Thoracic aorta (tissue), 2 donors: ENCODE measurements at regions not wholly inside any gene's neighbourhood (a gene's known extent, or its start where the extent isn't known, plus 50 kb on each side); places are given as distances from the start of the nearest gene placed in this dataset.

Source experiments
- ATAC-seq: fragments of 150-250 bp; one replicate; pipeline ENCODE4 v1.8.0; 2017; ENCODE audit warnings: low read depth; ENCODE audit not compliant: insufficient number of reproducible peaks, low FRiP score
- DNase-seq: peaks from one replicate; pipeline ENCODE4 v3.0.0-alpha.2; 2020; ENCODE audit warnings: low spot score
- H3K27ac ChIP-seq, 2 donors: fragments of 200-600 bp; sonication (generic); 1 replicate in 1 of 2; 2 replicates in 1 of 2; pipeline ENCODE4 v1.5.1; 2016; ENCODE audit warnings: mild to moderate bottlenecking in 2 of 2, moderate library complexity in 2 of 2
- H3K27me3 ChIP-seq: fragments of 200-600 bp; sonication (generic); replicated peaks from 2 replicates; pipeline ENCODE4 v1.6.0; 2016; ENCODE audit warnings: mild to moderate bottlenecking; ENCODE audit not compliant: insufficient read depth
- H3K36me3 ChIP-seq: fragments of 200-600 bp; sonication (generic); one replicate; pipeline ENCODE4 v1.5.1; 2016
- H3K4me1 ChIP-seq, 2 donors: fragments of 200-600 bp; sonication (generic); 1 replicate in 1 of 2; 2 replicates in 1 of 2; pipeline versions ENCODE4 v1.5.1 to v1.6.0; 2016; ENCODE audit warnings: low read depth in 2 of 2, mild to moderate bottlenecking in 1 of 2; ENCODE audit not compliant: control insufficient read depth in 1 of 2
- H3K4me3 ChIP-seq: fragments of 200-600 bp; sonication (generic); 2 replicates; pipeline ENCODE4 v1.5.1; 2016; ENCODE audit warnings: mild to moderate bottlenecking
- H3K9me3 ChIP-seq: fragments of 200-600 bp; sonication (generic); 2 replicates; pipeline ENCODE4 v1.5.1; 2016
- CTCF ChIP-seq: fragments of 200-600 bp; sonication (generic); IDR thresholded peaks from one replicate; pipeline ENCODE4 v1.5.1; 2019; ENCODE audit warnings: antibody characterized with exemption

DNA sequence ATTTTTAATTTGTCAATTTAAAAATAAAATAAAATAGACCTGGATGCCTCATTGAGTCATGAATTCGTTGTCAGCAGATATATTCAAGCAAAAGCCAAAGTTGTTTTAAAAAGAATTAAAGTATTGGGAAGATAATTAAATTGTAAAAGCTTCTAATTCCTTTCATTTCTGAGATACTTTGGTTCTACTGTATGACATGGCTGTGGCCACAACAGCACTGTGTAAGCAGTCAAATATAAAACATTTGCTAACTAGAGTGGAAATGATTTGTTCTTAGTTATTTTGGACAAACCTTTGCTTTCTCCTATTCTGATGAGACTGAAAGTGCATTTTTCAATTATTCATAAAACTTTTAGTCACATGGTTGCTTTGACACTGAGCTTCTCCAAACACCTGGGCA is 143.6 kb upstream of the FAM13C start:
- DNase-seq (no peak), ATAC-seq (no peak)
- Histone ChIP-seq H3K4me3 (no peak overlapping the region), H3K27ac (no peak overlapping the region), H3K27me3 (no peaks in the 10 kb centered on the region), H3K36me3 (no peaks in the 10 kb centered on the region), H3K4me1 (no peaks in the 10 kb centered on the region), H3K9me3 (no peaks in the 10 kb centered on the region)
- no peak for TF ChIP-seq CTCF

GRCh38 chr10:59499460-59499859 is 137.1 kb upstream of the FAM13C start:
- no peak for ATAC-seq
- Histone ChIP-seq H3K4me3 (no peak overlapping the region), H3K36me3 (no peaks in the 10 kb centered on the region), H3K27me3 (no peaks in the 10 kb centered on the region), H3K9me3 (peaks cover 9% of the 10 kb centered on the region), H3K27ac (no peak overlapping the region), H3K4me1 (no peaks in the 10 kb centered on the region)
- TF ChIP-seq CTCF: no peak
- no peak for DNase-seq

DNA sequence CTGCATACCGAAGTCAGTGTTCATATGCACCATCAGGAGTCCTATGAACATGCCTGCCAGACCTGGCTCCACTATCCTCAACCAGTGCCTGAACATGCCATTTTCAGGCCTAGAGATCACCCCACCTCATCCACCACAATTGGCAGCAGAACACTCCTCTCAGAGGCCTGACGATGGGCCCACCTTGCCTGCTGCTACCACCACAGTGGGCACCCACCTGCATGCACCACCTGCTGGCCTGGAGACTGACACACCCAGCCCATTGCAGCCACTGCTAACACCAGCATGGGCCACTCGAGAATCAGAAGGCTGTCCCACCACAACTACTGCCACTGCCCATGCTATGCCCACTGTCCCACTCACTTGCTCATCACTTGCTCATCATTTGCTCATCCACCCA is 130.7 kb upstream of the FAM13C start:
- Histone ChIP-seq H3K27ac (no peak overlapping the region), H3K4me1 (no peaks in the 10 kb centered on the region), H3K9me3 (peaks cover 9% of the 10 kb centered on the region), H3K27me3 (no peaks in the 10 kb centered on the region), H3K4me3 (no peak overlapping the region), H3K36me3 (no peaks in the 10 kb centered on the region)
- DNase-seq: no peak
- no peak for TF ChIP-seq CTCF
- no peak for ATAC-seq

GRCh38 chr10:59479426-59479825 is 117.1 kb upstream of the FAM13C start:
- Histone ChIP-seq H3K27me3 (no peaks in the 10 kb centered on the region), H3K27ac (no peak overlapping the region), H3K4me1 (no peaks in the 10 kb centered on the region), H3K4me3 (no peak overlapping the region), H3K9me3 (no peaks in the 10 kb centered on the region), H3K36me3 (no peaks in the 10 kb centered on the region)
- no peak for ATAC-seq
- no peak for DNase-seq
- TF ChIP-seq CTCF: no peak

- Histone ChIP-seq H3K4me1 (no peaks in the 10 kb centered on the region), H3K27ac (no peak overlapping the region), H3K4me3 (no peak overlapping the region), H3K27me3 (no peaks in the 10 kb centered on the region), H3K36me3 (no peaks in the 10 kb centered on the region), H3K9me3 (peaks cover 3% of the 10 kb centered on the region)
- no peak for TF ChIP-seq CTCF
- ATAC-seq (no peak), DNase-seq (no peak)
Measured at GRCh38 chr10:59470570-59470969, 108.2 kb upstream of the FAM13C start.
